ENCODE measurements at regions not wholly inside any gene's neighbourhood (a gene's known extent, or its start where the extent isn't known, plus 50 kb on each side); places are given as distances from the start of the nearest gene placed in this dataset.

GRCh38 chr5:161078793-161079192 lies 226.8 kb upstream of the ATP10B start:
- no peak for TF ChIP-seq POLR2A (IDR thresholded peaks at IDR 0.05; ENCODE audit: low read depth, low read length)
- no peak for TF ChIP-seq POLR2AphosphoS5 (IDR thresholded peaks at IDR 0.05; ENCODE audit: low read depth, low read length)
- TF ChIP-seq PAX5 (IDR thresholded peaks at IDR 0.05; ENCODE audit: insufficient read depth, low read length, severe bottlenecking): no peak
- TF ChIP-seq SPI1 (IDR thresholded peaks at IDR 0.05; ENCODE audit: low read depth, low read length): no peak
- no peak for TF ChIP-seq TAF1 (IDR thresholded peaks at IDR 0.05; ENCODE audit: low read depth, low read length)
- TF ChIP-seq POU2F2 (IDR thresholded peaks at IDR 0.05; ENCODE audit: low read depth, low read length): no peak

Measured in GM12891 (cell line).